ENCODE measurements at regions not wholly inside any gene's neighbourhood (a gene's known extent, or its start where the extent isn't known, plus 50 kb on each side); places are given as distances from the start of the nearest gene placed in this dataset.

DNA sequence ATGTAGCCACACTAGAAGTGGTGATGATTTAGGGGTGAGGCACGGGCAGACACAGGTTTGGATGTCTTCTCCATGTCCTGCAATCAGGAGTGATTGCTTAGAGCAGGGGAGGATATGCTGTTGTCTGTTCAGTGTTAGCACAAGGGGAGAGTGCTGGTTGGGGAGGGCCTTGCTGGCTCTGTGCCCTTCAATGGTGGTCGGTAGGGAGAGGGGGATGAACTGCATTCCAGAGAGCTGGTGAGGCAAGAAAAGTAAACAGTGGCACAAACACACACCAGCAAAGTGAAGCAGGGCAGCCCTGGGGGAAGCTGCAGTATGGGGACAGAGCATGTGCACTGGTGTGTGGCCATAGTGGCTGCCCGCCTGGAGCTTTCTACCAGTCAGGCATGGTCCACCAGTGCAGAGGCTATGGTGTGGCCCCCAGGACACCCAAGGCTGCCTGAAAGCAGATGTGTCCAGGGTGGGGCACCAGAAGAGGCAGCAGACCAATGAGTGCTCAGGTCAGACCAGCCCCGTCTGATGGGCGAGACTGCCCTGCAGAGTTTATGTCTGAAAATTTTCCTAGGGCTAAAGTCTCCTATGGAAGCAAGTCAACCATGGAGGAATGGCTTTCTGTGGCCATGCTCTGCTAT is 1676.9 kb downstream of the PCDH9 start:
- TF ChIP-seq, protein P1, sequence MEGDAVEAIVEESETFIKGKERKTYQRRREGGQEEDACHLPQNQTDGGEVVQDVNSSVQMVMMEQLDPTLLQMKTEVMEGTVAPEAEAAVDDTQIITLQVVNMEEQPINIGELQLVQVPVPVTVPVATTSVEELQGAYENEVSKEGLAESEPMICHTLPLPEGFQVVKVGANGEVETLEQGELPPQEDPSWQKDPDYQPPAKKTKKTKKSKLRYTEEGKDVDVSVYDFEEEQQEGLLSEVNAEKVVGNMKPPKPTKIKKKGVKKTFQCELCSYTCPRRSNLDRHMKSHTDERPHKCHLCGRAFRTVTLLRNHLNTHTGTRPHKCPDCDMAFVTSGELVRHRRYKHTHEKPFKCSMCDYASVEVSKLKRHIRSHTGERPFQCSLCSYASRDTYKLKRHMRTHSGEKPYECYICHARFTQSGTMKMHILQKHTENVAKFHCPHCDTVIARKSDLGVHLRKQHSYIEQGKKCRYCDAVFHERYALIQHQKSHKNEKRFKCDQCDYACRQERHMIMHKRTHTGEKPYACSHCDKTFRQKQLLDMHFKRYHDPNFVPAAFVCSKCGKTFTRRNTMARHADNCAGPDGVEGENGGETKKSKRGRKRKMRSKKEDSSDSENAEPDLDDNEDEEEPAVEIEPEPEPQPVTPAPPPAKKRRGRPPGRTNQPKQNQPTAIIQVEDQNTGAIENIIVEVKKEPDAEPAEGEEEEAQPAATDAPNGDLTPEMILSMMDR (IDR thresholded peaks at IDR 0.05; ENCODE audit: low read depth, low read length), result no peak
- DNase-seq (ENCODE audit: extremely low read depth, low read depth), result no peak

DNA sequence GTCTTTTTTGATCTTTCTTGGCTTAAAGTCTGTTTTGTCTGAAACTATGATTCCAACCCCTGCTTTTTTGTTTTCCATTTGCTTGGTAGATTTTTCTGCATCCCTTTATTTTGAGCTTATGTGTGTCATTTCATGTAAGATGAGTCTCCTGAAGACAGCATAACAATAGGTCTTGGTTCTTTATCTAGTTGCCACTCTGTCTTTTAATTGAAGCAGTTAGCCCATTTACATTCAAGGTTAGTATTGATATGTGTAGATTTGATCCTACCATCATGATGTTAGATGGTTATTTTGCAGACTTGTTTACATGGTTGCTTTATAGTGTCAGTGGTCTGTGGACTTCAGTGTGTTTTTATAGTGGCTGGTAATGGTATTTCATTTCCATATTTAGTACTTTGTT is 1678.9 kb downstream of the PCDH9 start:
- TF ChIP-seq, protein P1 (IDR thresholded peaks at IDR 0.05; ENCODE audit: low read depth, low read length), result no peak

DNA sequence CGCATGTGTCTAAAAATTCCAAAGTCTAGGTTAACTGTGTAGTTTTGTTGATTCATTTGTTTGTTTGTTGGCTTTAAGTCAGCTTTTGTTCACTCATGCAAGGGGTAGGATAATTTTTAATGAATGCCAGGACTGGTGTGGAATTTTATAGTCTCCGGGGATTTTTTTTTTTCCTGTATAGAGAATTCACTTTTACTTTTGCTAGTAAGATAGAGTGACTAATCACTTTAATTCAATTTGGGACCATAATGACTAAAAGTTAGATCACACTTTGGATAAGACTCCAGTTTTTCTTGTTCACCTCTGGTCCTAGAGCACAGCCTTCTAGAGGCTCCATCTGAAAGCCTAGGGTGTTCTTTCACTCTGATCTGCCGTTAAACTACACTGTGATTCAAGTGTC is 1690.0 kb downstream of the PCDH9 start:
- no peak for DNase-seq (ENCODE audit: extremely low read depth, low read depth)
- TF ChIP-seq, protein P1 (IDR thresholded peaks at IDR 0.05; ENCODE audit: low read depth, low read length), result no peak

More for the DNA sequence above, 1678.9 kb downstream of the PCDH9 start:
- no peak for DNase-seq (ENCODE audit: extremely low read depth, low read depth)

DNA sequence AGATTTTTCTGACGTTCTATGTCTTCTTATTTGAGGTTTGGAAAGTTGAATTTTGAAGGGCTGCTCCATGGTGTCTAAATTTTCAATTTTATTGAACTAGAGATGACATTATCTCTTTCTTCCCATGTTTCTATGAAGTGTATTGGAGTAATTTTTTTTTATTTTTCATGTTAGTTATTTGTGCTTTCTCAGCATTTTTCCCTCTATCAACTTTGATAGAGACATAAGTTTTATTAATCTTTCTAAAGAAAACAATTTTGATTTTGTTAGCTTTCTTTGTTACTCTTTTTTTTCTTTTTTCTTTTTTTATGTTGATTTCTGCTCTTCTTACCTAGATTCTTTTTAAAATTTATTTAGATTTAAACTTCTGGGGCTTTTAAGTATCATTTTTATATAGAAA is 1694.8 kb downstream of the PCDH9 start:
- TF ChIP-seq, protein P1 (IDR thresholded peaks at IDR 0.05; ENCODE audit: low read depth, low read length), result no peak
- DNase-seq (ENCODE audit: extremely low read depth, low read depth), result no peak

DNA sequence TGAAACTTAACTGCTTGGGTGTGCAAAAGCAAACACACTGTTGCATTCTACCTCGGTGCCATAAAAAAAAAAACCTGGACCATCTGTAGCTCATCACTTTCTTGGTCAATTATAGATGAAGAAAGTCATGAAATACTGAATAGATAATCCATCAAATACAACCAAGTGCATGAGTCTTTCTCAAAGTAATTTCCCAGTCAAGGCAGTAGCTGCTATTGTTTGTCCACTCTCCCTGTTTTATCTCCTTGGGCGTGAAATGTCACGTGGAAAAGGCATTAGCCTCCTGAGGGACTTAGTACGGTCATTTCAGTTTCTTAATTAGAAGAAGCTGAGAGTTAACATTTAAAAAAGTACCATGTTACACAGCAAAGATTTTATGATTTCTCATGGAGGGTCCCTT is 1697.9 kb downstream of the PCDH9 start:
- TF ChIP-seq, protein P1 (IDR thresholded peaks at IDR 0.05; ENCODE audit: low read depth, low read length), result no peak
- no peak for DNase-seq (ENCODE audit: extremely low read depth, low read depth)

DNA sequence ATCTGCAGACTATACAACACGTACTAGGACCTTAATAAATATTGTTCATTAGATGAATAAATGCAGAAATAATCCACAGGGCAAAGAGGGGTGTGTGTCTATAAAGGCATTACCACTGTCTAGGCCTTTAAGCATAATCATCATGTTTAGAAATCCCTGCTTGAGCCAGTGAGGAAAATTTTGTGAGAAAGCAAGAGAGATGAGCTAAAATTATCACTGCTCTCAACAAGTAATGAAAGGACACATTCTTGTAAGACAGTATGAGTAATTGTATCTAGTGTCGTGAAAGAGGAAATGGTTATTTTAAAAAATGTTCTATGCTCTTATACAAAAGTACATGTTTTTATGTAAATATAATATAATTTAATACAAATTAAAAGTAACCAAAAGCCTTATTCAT is 1699.4 kb downstream of the PCDH9 start:
- DNase-seq (ENCODE audit: extremely low read depth, low read depth), result no peak
- TF ChIP-seq, protein P1 (IDR thresholded peaks at IDR 0.05; ENCODE audit: low read depth, low read length), result no peak

DNA sequence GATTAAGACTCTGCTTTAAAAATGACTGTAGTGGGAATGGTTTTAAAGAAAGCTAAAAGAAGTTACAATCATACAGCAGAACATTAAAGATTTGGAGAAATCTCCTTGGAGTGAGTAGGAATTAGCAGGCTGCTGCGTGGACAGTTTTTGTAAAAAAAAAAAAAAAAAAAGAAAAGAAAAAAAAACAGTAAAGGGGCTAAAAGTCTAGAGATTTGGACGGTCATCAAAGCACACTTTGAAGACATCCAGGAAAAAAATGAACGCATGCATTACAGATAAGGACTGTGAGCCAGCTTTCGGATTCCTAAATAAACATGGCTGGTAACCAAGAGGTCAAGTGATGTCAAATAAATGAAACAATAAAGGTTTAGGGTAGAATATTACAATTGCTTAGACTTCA is 1700.6 kb downstream of the PCDH9 start:
- TF ChIP-seq, protein P1 (IDR thresholded peaks at IDR 0.05; ENCODE audit: low read depth, low read length), result no peak
- no peak for DNase-seq (ENCODE audit: extremely low read depth, low read depth)

Measured in AG09319 (cell line).